ENCODE measurements at regions not wholly inside any gene's neighbourhood (a gene's known extent, or its start where the extent isn't known, plus 50 kb on each side); places are given as distances from the start of the nearest gene placed in this dataset.
A peak's percentile ranks its signal among the peaks of the same experiment; 100 is the strongest.
"Not testable (repeated sequence)": the region's sequence is repeated elsewhere in the genome, so short reads cannot be mapped to it uniquely, and the experiment has no call there.

DNA sequence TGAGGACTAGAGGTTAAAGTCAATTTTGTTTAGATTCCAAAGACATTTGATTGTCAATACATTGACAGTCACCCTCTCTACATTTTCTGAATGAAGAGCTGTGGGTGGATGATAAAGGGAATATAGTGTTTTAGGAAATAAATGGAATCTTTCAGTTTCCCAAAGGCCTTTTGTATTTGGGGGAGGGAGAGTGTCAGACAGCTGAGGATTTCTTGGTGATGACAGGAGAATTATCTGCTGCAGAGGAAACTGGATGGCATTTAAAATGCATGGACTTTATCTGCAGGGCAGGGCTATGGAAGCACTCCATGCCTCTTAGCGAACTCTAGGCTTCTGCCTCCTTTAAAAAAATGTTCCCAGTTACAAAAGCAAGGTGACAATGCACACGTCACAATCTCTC, 195.1 kb downstream of the KCNS3 start:
- DNase-seq: no peak

DNA sequence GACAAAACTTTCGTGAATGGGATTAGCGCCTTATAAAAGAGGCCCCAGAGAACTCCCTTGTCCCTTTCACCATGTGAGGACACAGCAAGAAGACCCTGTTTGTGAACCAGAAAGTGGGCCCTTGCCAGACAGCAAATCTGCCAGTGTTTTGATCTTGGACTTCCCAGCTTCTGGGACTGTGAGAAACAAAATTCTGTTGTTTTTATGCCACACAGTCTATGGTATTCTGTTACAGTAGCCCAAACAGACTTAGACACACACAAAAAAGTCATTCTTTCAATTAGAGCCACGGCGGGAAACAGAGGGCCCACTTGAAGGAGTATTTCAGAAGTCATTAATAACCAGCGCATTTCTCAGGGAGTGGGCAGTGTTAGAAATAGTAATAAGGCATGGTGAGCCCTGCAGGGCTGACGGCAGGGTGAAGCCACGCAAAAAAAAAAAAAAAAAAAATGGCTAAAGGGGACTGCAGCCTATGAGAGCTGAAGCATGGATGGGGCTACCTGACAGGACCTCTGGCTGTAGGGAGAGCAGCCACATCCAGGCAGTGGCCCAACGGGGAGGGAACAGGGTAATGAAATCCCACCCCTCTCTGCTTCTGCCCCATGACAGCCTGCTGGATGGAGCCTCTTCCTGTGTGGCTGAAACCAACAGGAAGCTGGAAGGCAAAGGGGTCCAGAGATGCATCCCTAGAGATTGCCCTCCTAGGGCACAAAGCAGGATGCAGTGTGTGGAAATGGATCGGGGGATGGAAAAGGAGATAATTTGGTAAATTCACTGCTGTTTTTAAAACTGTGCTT, 189.3 kb downstream of the KCNS3 start:
- DNase-seq: no peak

DNA sequence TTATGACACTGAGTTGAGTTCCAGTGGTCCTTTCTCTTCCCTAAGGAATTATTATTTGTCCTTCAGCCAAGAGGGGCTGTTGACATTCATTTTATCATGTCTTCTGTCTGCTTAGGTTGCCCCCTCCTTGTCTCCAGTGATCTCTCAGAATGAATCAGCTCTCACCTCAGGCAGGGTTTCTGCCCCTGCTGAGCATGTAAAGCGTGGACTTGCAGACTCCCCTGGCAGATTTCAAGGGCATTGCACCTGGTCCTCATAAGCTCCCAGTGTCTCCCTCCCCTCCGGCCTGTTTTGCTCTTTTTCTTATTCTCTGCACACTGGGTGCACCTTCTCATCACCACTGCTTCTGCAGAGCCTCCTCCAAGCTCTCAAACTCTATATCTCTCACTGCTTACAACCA, 188.4 kb downstream of the KCNS3 start:
- no peak for DNase-seq

GRCh38 chr2:18066066-18066465, 187.6 kb downstream of the KCNS3 start:
- no peak for DNase-seq

DNA sequence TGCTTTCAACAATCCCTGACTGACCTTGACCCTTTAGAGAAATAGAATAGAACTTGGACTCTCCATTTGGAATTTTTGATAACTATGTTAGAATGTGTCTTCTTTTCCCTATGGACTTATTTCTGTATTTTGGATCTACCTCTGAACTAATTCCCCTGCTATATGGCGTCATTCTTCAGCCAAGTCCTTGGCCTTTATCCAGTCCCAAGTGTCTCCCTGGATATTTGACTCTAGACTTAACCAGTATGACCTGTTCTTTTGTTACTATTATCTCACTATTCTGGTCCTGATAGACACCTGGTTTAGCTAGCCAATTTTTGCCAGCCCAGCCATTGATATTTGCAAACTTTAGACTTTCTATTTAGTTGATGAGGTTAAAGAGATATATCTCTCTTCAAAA, 186.8 kb downstream of the KCNS3 start:
- DNase-seq: no peak

- DNase-seq: no peak
Observed at GRCh38 chr2:18063826-18064470, 185.5 kb downstream of the KCNS3 start.

- no peak for DNase-seq
Observed at GRCh38 chr2:18062892-18063291, 184.4 kb downstream of the KCNS3 start.

DNA sequence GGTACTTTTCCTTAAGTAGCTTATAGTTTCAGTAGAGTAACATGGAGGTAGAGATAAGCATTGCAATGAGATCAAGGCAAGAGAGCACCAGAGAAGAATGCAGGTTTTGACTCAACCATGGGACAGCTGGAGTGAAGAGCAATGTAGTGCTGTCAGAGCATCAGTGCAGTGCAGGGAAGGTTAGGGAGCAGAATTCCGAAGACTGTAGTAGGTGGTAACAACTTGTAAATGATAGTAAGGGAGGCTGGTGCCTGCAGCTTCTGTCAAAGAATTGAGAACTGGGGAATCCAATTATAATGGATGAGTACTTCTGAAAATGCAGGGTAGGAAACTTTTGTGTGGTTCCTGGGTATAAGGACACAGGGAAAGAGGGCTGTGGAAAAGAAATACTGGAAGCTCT, 183.2 kb downstream of the KCNS3 start:
- no peak for DNase-seq

DNA sequence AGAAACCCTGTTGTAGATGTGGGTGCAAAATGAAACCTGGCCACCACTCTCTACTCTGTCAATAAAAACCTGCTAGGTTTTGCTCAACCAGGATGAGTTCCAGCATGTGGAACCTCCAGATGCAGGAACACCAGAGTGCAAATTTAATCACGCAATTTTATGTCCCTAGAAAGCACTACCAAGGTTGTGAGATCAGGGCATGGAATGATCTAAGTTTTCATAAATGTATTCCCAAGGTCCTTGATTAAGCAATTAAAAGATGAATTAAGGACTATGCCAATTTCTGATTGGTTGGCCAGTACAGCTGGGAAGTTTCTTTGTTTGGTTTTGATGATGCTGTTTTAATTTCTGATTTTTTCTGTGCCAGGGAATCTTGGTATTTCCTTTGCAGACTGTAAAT, 179.2 kb downstream of the KCNS3 start:
- no peak for DNase-seq

DNA sequence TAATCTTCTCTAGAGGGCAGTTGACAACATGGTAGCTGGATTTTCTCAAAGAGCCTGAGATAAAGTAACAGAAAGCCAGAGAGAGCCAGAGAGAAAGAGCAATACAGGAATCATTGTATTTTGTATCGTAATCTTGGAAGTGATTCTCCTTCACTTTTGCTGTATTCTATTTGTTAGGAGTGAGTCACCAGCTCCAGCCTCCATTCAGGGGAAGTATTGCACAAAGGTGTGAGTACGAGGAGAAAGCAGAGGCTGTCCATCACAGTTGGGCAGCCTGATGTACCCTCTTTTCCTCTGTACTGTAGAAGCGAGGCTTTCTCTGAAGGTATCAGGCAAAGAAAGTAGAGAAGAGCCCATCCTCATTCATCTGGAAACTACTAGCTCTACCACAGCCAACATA, 176.8 kb downstream of the KCNS3 start:
- DNase-seq: no peak

DNA sequence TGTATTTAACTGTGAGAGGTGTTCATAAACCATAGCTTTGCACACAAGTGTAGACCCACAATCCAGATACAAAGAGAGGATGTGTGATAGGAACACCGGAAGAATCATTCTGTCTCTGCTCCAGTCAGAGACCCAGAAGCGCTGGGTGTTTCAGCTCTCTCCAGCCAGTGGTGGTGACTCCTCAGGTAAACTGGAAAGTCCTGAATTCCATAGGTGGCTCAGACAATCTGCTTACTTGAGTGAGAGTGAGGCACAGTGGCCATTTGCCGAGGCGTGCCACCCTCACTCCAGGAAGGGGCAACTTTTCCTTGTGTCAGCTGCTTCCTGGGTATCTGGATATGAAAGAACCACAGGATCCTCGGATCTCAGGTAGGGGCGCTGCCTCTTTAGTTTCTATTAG, 171.5 kb downstream of the KCNS3 start:
- no peak for DNase-seq

DNA sequence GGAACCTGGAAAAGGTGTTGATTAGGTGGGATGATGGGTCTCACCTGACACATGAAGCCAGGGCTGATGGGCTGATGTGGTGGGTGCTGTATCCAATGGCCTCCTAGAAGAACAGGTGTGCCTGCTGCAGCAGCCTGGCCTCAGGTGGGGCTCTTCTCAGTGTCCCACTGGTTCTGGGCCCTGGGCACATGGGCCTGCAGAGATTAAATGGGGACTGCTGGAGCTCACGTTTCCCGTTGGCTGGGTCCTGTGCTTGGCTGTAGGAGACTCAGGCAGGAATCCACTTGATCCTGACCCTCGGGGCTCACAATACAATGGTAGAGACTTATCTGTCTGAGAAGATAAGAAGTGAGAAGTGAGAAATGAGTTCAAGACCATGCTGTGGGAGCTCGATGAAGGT, 170.9 kb downstream of the KCNS3 start:
- no peak for DNase-seq

GRCh38 chr2:18047896-18048657, 169.6 kb downstream of the KCNS3 start:
- DNase-seq: no peak

DNA sequence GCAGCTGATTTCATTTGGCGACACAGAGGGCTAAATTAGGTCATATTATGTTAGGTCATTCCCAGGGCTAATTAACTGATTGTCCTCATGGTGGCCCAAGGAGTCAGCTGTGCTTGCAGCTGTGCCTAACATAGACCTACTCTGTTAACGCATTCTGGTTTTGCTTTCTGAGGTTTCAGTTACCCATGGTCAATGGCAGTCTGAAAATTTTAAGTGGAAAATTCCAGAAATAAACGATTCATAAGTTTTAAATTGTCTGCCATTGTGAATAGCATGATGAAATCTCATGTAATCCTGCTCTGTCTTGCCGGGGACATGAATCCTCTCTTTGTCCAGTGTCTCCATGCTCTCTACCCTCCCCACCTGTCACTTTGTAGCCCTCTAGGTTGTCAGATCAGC, 168.7 kb downstream of the KCNS3 start:
- no peak for DNase-seq

GRCh38 chr2:18046558-18047212, 168.2 kb downstream of the KCNS3 start:
- no peak for DNase-seq

- DNase-seq: no peak
Observed at GRCh38 chr2:18046017-18046416, 167.6 kb downstream of the KCNS3 start.

GRCh38 chr2:18045230-18045629, 166.8 kb downstream of the KCNS3 start:
- no peak for DNase-seq

DNA sequence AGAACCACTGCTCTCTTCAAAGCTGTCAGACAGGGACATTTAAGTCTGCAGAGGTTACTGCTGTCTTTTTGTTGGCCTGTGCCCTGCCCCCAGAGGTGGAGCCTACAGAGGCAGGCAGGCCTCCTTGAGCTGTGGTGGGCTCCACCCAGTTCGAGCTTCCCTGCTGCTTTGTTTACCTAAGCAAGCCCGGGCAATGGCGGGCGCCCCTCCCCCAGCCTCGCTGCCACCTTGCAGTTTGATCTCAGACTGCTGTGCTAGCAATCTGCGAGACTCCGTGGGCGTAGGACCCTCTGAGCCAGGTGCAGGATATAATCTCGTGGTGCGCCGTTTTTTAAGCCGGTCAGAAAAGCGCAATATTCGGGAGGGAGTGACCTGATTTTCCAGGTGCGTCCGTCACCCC, 138.9 kb downstream of the KCNS3 start:
- DNase-seq: not testable (repeated sequence)

DNA sequence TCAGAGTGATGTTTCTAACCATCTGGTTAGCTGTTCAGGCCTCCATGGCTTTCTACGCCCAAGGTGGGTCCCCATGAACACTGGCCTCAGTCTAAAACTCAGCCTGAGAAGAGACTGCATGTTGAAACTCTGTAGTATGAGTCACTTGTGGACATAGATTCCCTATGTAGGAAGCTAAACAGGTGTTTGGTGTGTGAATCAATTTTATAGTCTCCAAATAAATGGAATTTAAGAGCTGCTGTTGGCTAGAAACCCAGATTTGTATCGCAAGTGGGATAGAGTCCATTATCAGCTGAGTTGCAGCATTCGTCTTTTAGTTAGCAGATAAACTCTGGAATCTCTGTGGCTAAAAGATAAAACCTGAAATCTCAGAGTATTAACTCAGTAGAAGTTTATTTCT, 131.4 kb downstream of the KCNS3 start:
- no peak for DNase-seq

DNA sequence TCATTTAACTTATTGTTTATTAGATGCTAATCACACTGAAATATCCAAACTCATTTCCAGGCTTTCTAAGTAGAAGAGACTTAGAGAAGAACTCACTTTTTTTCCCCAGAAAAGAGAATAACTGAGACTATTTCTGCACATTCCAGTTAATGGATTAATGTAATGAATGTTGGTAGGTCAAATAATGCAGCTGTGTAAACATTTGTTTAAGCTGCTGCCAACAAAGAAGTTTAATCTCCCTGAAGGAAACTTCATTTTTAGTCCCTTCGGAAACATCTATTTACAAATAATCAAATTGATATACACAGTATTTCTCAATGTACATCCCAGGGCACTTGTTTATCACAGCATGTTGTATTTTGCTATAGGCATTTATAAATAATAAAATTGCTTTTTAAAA, 126.9 kb downstream of the KCNS3 start:
- peak; percentile 26 for DNase-seq

- no peak for DNase-seq
Observed at GRCh38 chr2:18001671-18002070, 123.2 kb downstream of the KCNS3 start.

GRCh38 chr2:17996978-17997377, 118.5 kb downstream of the KCNS3 start:
- no peak for DNase-seq

DNA sequence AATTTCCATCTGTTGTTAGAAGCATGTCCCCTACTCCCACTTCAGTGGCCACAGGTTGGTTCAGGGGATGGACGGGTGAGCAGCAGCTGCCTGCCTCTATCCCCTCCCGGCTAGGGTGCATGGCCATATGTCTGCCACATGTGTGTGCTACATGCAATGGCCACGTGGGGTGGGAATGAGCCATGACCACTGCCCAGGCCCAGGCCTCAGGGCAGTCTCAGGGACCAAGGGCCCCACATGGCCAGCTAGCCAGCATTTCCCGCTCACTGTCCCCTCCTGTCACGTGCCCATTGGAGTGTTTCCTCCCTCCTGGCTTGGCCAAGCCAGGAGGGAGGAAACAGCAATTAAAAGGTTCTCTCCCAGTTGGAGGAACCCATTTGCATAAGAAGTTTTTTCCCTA, 117.1 kb downstream of the KCNS3 start:
- DNase-seq: no peak

Data from left kidney (tissue), 1 donor.